ENCODE measurements at regions not wholly inside any gene's neighbourhood (a gene's known extent, or its start where the extent isn't known, plus 50 kb on each side); places are given as distances from the start of the nearest gene placed in this dataset.

GRCh38 chr5:163309914-163310313 is 127.5 kb upstream of the CCNG1 start:
- Histone ChIP-seq H3K56ac (ENCODE audit: insufficient read length, low read depth, low read length) (no peak overlapping the region), H4K20me1 (ENCODE audit: control insufficient read depth, insufficient read depth, insufficient read length) (no peaks in the 10 kb centered on the region), H2AFZ (ENCODE audit: low read length) (no peak overlapping the region), H2BK20ac (ENCODE audit: low read depth, low read length, poor library complexity, severe bottlenecking) (no peak overlapping the region), H3K79me1 (ENCODE audit: insufficient read depth, low read depth, low read length, poor library complexity, severe bottlenecking) (no peaks in the 10 kb centered on the region), H4K91ac (ENCODE audit: insufficient read length, low read depth, low read length) (no peak overlapping the region), H3K9me3 (ENCODE audit: control insufficient read depth, low read depth, low read length) (no peaks in the 10 kb centered on the region), H3K23me2 (ENCODE audit: insufficient read length, low read depth, low read length, poor library complexity, severe bottlenecking) (no peaks in the 10 kb centered on the region), H3K14ac (ENCODE audit: insufficient read depth, low read length) (no peak overlapping the region), H3K4me1 (ENCODE audit: insufficient read depth, low read length) (peaks cover 5% of the 10 kb centered on the region; the same call in 1 of the 2 replicates), H3K79me2 (ENCODE audit: insufficient read depth, low read length) (no peaks in the 10 kb centered on the region), H4K5ac (ENCODE audit: insufficient read length, low read depth, low read length) (no peak overlapping the region), H2BK5ac (ENCODE audit: insufficient read length, low read length) (no peak overlapping the region), H3K23ac (ENCODE audit: insufficient read length, low read depth, low read length) (no peak overlapping the region), H2BK15ac (ENCODE audit: low read depth, low read length) (no peak overlapping the region), H3K27ac (ENCODE audit: insufficient read length, low read depth, low read length) (no peak overlapping the region), H4K8ac (replicated peaks; ENCODE audit: insufficient read length, low read depth, low read length) (no peak overlapping the region), H3K18ac (ENCODE audit: insufficient read length, low read depth, low read length) (no peak overlapping the region), H2BK12ac (ENCODE audit: insufficient read length, low read depth, low read length) (no peak overlapping the region), H3K27me3 (ENCODE audit: insufficient read depth, low read length) (no peaks in the 10 kb centered on the region), H3K9ac (ENCODE audit: extremely low read depth, insufficient read length, low read length) (no peak overlapping the region), H3K4ac (ENCODE audit: low read depth, low read length) (no peak overlapping the region), H3T11ph (ENCODE audit: low read length) (no peak overlapping the region), H2BK120ac (ENCODE audit: low read depth, low read length, poor library complexity, severe bottlenecking) (no peak overlapping the region), H3K4me2 (ENCODE audit: insufficient read depth, insufficient read length, low read length) (no peak overlapping the region), H2AK5ac (ENCODE audit: insufficient read length, low read length) (no peak overlapping the region)
- Mint-ChIP-seq H3K4me3 (no peak overlapping the region), H3K27ac (no peak overlapping the region), H3K27me3 (ENCODE audit: low read depth) (no peaks in the 10 kb centered on the region), H3K36me3 (ENCODE audit: insufficient read depth in 1 of 3, low read depth in 3 of 3) (peaks cover 12 to 17% (median 13%) of the 10 kb centered on the region in 3 experiments), H3K9me3 (peaks cover 16 to 18% of the 10 kb centered on the region in 2 experiments), H3K4me1 (peaks cover 7 to 18% of the 10 kb centered on the region in 2 experiments)
- no peak for DNase-seq
- TF ChIP-seq CTCF (conservative IDR thresholded peaks at IDR 0.05), result no peak
- WGBS (ENCODE audit: extremely low coverage, insufficient read length, low lambda C conversion rate), result no CpG with 5 or more reads among the region's 2 CpGs
